Hepatocyte (in vitro differentiated cells): ENCODE measurements at regions not wholly inside any gene's neighbourhood (a gene's known extent, or its start where the extent isn't known, plus 50 kb on each side); places are given as distances from the start of the nearest gene placed in this dataset.

ENCODE experiments used
- EZH2 ChIP-seq: fragments of 200-600 bp; sonication (generic); IDR thresholded peaks from 2 replicates; pipeline ENCODE4 v1.6.1; 2016; ENCODE audit warnings: antibody characterized with exemption, mild to moderate bottlenecking, borderline replicate concordance
- TF ChIP-seq, protein P1 (sequence below): fragments of 200-600 bp; sonication (generic); IDR thresholded peaks from 2 replicates; pipeline ENCODE4 v1.5.1; 2016; ENCODE audit warnings: antibody characterized with exemption, mild to moderate bottlenecking; ENCODE audit not compliant: poor library complexity

DNA sequence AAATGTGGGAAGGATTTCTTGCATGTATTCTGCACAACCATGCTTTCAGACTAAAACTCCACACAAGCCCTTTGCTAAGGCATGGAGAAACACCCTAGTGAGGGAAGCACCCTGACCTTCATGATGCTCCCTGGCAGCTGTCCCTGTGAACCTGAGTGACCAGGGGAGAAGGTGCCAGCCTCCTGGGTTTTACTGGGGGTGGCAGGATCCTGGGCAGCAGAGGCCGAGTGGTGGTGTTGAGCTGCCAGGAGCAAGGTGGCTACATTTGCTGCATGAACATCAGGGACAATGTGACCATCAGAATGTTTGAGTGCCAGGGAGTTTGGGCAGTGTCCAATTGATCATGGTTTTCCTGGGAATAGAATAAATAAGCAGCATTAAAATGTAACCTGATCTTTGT is 437.9 kb downstream of the TCERG1L start:
- TF ChIP-seq, protein P1, sequence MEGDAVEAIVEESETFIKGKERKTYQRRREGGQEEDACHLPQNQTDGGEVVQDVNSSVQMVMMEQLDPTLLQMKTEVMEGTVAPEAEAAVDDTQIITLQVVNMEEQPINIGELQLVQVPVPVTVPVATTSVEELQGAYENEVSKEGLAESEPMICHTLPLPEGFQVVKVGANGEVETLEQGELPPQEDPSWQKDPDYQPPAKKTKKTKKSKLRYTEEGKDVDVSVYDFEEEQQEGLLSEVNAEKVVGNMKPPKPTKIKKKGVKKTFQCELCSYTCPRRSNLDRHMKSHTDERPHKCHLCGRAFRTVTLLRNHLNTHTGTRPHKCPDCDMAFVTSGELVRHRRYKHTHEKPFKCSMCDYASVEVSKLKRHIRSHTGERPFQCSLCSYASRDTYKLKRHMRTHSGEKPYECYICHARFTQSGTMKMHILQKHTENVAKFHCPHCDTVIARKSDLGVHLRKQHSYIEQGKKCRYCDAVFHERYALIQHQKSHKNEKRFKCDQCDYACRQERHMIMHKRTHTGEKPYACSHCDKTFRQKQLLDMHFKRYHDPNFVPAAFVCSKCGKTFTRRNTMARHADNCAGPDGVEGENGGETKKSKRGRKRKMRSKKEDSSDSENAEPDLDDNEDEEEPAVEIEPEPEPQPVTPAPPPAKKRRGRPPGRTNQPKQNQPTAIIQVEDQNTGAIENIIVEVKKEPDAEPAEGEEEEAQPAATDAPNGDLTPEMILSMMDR: no peak
- no peak for TF ChIP-seq EZH2
